ENCODE measurements at regions not wholly inside any gene's neighbourhood (a gene's known extent, or its start where the extent isn't known, plus 50 kb on each side); places are given as distances from the start of the nearest gene placed in this dataset.
A peak's percentile ranks its signal among the peaks of the same experiment; 100 is the strongest.

DNA sequence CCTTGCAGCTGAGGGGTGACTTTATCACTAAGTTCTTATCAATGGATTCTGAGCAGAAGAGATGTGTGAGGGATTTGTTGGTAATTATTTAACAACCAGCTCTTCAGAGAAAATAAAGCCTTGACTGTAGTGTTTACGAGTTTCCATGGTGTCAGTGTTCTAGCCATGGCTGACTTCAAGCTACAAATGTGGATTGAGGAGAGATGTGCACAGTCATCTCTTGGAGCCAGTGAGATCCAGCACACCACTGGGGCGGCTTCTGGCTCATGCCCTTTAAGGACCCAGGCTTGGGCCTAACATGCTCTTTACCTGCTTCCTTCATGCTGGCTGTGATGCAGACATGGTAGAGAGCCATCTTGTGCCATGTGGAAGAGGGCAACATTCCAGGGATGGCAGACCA lies 145.6 kb upstream of the MRPS22 start:
- Histone ChIP-seq H3K4me1 (replicated peaks; ENCODE audit: insufficient read depth) (no peaks in the 10 kb centered on the region), H2AFZ (no peak overlapping the region), H3K79me2 (ENCODE audit: low read depth) (no peaks in the 10 kb centered on the region), H3K9me2 (ENCODE audit: insufficient read depth) (no peaks in the 10 kb centered on the region; the same call in 1 of the 2 replicates), H3K4me2 (no peak overlapping the region), H3K9me3 (ENCODE audit: insufficient read depth, low read depth) (no peaks in the 10 kb centered on the region), H3F3A (ENCODE audit: insufficient read depth, low read depth) (no peaks in the 10 kb centered on the region), H3K36me3 (ENCODE audit: low read depth) (no peaks in the 10 kb centered on the region), H4K20me1 (ENCODE audit: insufficient read depth) (no peaks in the 10 kb centered on the region), H3K27me3 (ENCODE audit: insufficient read depth, low read depth) (no peaks in the 10 kb centered on the region), H3K4me3 (no peak overlapping the region), H3K27ac (no peak overlapping the region)
- TF ChIP-seq EZH2 (IDR thresholded peaks at IDR 0.05; ENCODE audit: low read depth) (no peak), CTCF (conservative IDR thresholded peaks at IDR 0.05) (no peak)
- CTCF ChIA-PET: no interaction called here
- intact Hi-C loops (cut with micrococcal nuclease; ENCODE audit: unreplicated experiment): no loop called here
- no TSS peak for BruUV-seq (replicated peaks)
- no peak for DNase-seq
- POLR2A ChIA-PET (ENCODE audit: unreplicated experiment): no interaction called here

- Histone ChIP-seq H3K36me3 (ENCODE audit: low read depth) (no peaks in the 10 kb centered on the region), H3K9me3 (ENCODE audit: insufficient read depth, low read depth) (no peaks in the 10 kb centered on the region), H3K79me2 (ENCODE audit: low read depth) (no peaks in the 10 kb centered on the region), H3K4me1 (replicated peaks; ENCODE audit: insufficient read depth) (no peaks in the 10 kb centered on the region), H2AFZ (no peak overlapping the region), H3F3A (ENCODE audit: insufficient read depth, low read depth) (no peaks in the 10 kb centered on the region), H4K20me1 (ENCODE audit: insufficient read depth) (no peaks in the 10 kb centered on the region), H3K4me3 (no peak overlapping the region), H3K4me2 (no peak overlapping the region), H3K27me3 (ENCODE audit: insufficient read depth, low read depth) (no peaks in the 10 kb centered on the region), H3K9me2 (ENCODE audit: insufficient read depth) (no peaks in the 10 kb centered on the region; the same call in 1 of the 2 replicates), H3K27ac (no peak overlapping the region)
- intact Hi-C loops (cut with micrococcal nuclease; ENCODE audit: unreplicated experiment): no loop called here
- ChIA-PET POLR2A (ENCODE audit: unreplicated experiment) (no interaction called here), CTCF (no interaction called here)
- BruUV-seq (replicated peaks): no TSS peak
- DNase-seq: peak in 1 of 2 experiments; percentile 36
- no peak for TF ChIP-seq CTCF (conservative IDR thresholded peaks at IDR 0.05)
- TF ChIP-seq EZH2 (IDR thresholded peaks at IDR 0.05; ENCODE audit: low read depth): no peak
These were observed 144.9 kb upstream of the MRPS22 start for GRCh38 chr3:139198929-139199328.

DNA sequence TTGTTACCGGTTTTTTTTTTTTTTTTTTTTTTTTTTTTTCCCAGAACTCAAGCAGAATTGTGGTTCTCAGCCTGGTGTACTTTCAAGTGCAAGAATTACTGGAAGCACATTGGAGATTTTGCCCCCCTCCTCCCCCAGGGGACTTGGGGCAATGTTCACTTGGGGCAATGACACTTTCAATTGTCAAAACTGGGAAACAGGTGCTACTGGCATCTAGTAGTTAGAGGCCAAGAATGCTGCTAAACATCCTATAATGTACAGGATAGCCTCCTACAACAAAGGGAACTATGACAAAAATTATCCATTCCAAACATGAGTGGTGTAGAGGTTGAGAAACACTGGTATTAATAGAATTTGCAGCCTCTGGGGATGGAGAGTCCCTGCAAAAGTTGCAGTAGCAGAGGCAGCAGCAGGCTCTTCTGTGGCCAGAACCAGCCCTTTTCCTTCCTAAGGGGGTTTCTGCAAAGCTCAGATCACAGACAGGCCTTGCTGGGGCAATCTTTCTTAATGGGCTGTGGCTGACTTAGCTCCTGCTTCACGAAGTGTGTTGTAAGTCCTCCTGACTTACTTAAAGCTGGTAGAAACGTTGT lies 144.3 kb upstream of the MRPS22 start:
- peak in 1 of 2 experiments; percentile 46 for DNase-seq
- Histone ChIP-seq H3K36me3 (ENCODE audit: low read depth) (no peaks in the 10 kb centered on the region), H3K9me2 (ENCODE audit: insufficient read depth) (no peaks in the 10 kb centered on the region; the same call in 1 of the 2 replicates), H4K20me1 (ENCODE audit: insufficient read depth) (no peaks in the 10 kb centered on the region), H3K4me1 (replicated peaks; ENCODE audit: insufficient read depth) (no peaks in the 10 kb centered on the region), H3K4me2 (no peak overlapping the region), H3K79me2 (ENCODE audit: low read depth) (no peaks in the 10 kb centered on the region), H2AFZ (no peak overlapping the region), H3F3A (ENCODE audit: insufficient read depth, low read depth) (no peaks in the 10 kb centered on the region), H3K27ac (no peak overlapping the region), H3K27me3 (ENCODE audit: insufficient read depth, low read depth) (no peaks in the 10 kb centered on the region), H3K4me3 (no peak overlapping the region), H3K9me3 (ENCODE audit: insufficient read depth, low read depth) (no peaks in the 10 kb centered on the region)
- TF ChIP-seq CTCF (conservative IDR thresholded peaks at IDR 0.05) (no peak), EZH2 (IDR thresholded peaks at IDR 0.05; ENCODE audit: low read depth) (no peak)
- BruUV-seq (replicated peaks): no TSS peak
- POLR2A ChIA-PET (ENCODE audit: unreplicated experiment): no interaction called here
- CTCF ChIA-PET: no interaction called here
- intact Hi-C loops (cut with micrococcal nuclease; ENCODE audit: unreplicated experiment): loop anchor here (5.0 kb wide), 1 partner anchor 87 kb away; no protein-coding TSS in a partner anchor

Measured in PC-9 (cell line).